K562 (cell line): ENCODE measurements at regions not wholly inside any gene's neighbourhood (a gene's known extent, or its start where the extent isn't known, plus 50 kb on each side); places are given as distances from the start of the nearest gene placed in this dataset.

Source experiments
- ATAC-seq: fragments of 200-7000 bp; cut with Tn5 transposase; 3 replicates; pipeline ENCODE4 v1.9.1; 2020; ENCODE audit warnings: moderate library complexity
- BruUV-seq: library from RNA; stranded (reverse); fragments of 400-500 nt; replicated peaks from 2 replicates; lab custom pipeline; 2021; lab: Mats Ljungman, UMichigan
- CTCF ChIA-PET: fragments of 300-600 bp; formaldehyde crosslinking; extraction: SDS; loops from one replicate; lab custom pipeline; 2021; ENCODE audit warnings: low intra/inter-chr PET ratio; lab: Yijun Ruan, JAX
- POLR2A ChIA-PET: fragments of 300-600, 350-650 bp; sonication (Branson Sonifier 250); formaldehyde crosslinking; extraction: SDS; loops from one replicate; lab custom pipeline; 2021; ENCODE audit warnings: antibody characterized with exemption, inconsistent platforms; lab: Yijun Ruan, JAX
- DNase-seq, 4 experiments: peaks; one replicate each; pipeline versions ENCODE4 v3.0.0 to v3.0.0-alpha.2; 2011 to 2018; ENCODE audit warnings: low spot score in 3 of 4, mixed read lengths in 3 of 4; ENCODE audit errors: extremely low read depth in 1 of 4
- FAIRE-seq: peaks from 2 replicates; lab custom pipeline; 2011; peaks lifted over from hg19 to GRCh38; lab: Jason Lieb, UNC
- H2AFZ ChIP-seq: 2 replicates; pipeline ENCODE4 v1.6.0; 2011; ENCODE audit warnings: low read depth, low read length, control low read depth, inconsistent platforms
- H3K27ac ChIP-seq: fragments of 200-600 bp; 3 replicates; pipeline ENCODE4 v1.8.0; 2011; ENCODE audit warnings: low read depth, mild to moderate bottlenecking, control low read depth, inconsistent platforms, low read length, moderate library complexity, mixed read lengths; ENCODE audit errors: extremely low read depth
- H3K27me3 ChIP-seq, 2 experiments: fragments of 300-600 bp in 1 of 2; 2 replicates in 1 of 2; 3 replicates in 1 of 2; pipeline versions ENCODE4 v1.6.0 to v1.8.0; 2011; ENCODE audit warnings: inconsistent platforms in 2 of 2, low read length in 2 of 2, mild to moderate bottlenecking in 1 of 2, mixed read lengths in 1 of 2, moderate library complexity in 1 of 2; ENCODE audit not compliant: control insufficient read depth in 2 of 2, insufficient read depth in 2 of 2
- H3K36me3 ChIP-seq: fragments of 300-600 bp; 3 replicates; pipeline ENCODE4 v1.8.0; 2011; ENCODE audit warnings: mild to moderate bottlenecking, low read length, inconsistent platforms; ENCODE audit not compliant: control insufficient read depth, insufficient read depth
- H3K4me1 ChIP-seq, 2 experiments: fragments of 200-600 bp in 1 of 2; replicated peaks in 1 of 2; 2 replicates in 1 of 2; 3 replicates in 1 of 2; pipeline versions ENCODE4 v1.5.1 to v1.8.0; 2011; ENCODE audit warnings: inconsistent platforms in 2 of 2, low read length in 2 of 2, mild to moderate bottlenecking in 1 of 2, mixed read lengths in 1 of 2, moderate library complexity in 1 of 2; ENCODE audit not compliant: control insufficient read depth in 2 of 2, insufficient read depth in 2 of 2
- H3K4me2 ChIP-seq: 2 replicates; pipeline ENCODE4 v1.6.1; 2011; ENCODE audit warnings: low read length, control low read depth, inconsistent platforms, mixed read lengths; ENCODE audit not compliant: insufficient read depth
- H3K4me3 ChIP-seq: fragments of 200-600 bp; sonication (generic), shearing (Covaris generic); 2 replicates; pipeline ENCODE4 v1.5.1; 2016; ENCODE audit warnings: control low read depth, inconsistent platforms
- H3K79me2 ChIP-seq: fragments of 200-600 bp; 3 replicates; pipeline ENCODE4 v1.8.0; 2011; ENCODE audit warnings: low read length, inconsistent platforms; ENCODE audit not compliant: control insufficient read depth, insufficient read depth
- H3K9ac ChIP-seq, 2 experiments: 2 replicates each; pipeline versions ENCODE4 v1.6.0 to v1.6.1; 2011; ENCODE audit warnings: low read depth in 2 of 2, low read length in 2 of 2, control low read depth in 1 of 2, inconsistent platforms in 1 of 2, mild to moderate bottlenecking in 1 of 2, mixed read lengths in 1 of 2; ENCODE audit not compliant: insufficient read depth in 1 of 2
- H3K9me1 ChIP-seq: one replicate; pipeline ENCODE4 v1.6.0; 2011; ENCODE audit warnings: inconsistent platforms, mild to moderate bottlenecking, low read length, moderate library complexity; ENCODE audit not compliant: control insufficient read depth, insufficient read depth
- H3K9me3 ChIP-seq: replicated peaks from 2 replicates; pipeline ENCODE4 v1.5.1; 2011; ENCODE audit warnings: low read depth, low read length, inconsistent platforms; ENCODE audit not compliant: control insufficient read depth, insufficient read depth
- H4K20me1 ChIP-seq: replicated peaks from 2 replicates; pipeline ENCODE4 v1.6.1; 2011; ENCODE audit warnings: low read length, inconsistent platforms, mixed read lengths; ENCODE audit not compliant: control insufficient read depth, insufficient read depth
- ZNF263 ChIP-seq: sonication (generic); formaldehyde crosslinking; IDR thresholded peaks from 2 replicates; pipeline ENCODE4 v1.8.0; 2022; ENCODE audit warnings: mild to moderate bottlenecking, missing genetic modification reagents, borderline replicate concordance
- in situ Hi-C: fragments of 300-500 bp; cut with MboI; formaldehyde crosslinking; loops from 4 replicates; pipeline ENCODE4 v1.15.0; 2018; ENCODE audit warnings: inconsistent platforms, mixed read lengths
- intact Hi-C: fragments of 100-400 bp; cut with micrococcal nuclease; formaldehyde crosslinking; loops from 2 replicates; pipeline ENCODE4 v1.14.2; 2022
- TF ChIP-seq, protein P1 (sequence below): sonication (generic); formaldehyde crosslinking; IDR thresholded peaks from 2 replicates; pipeline ENCODE4 v1.8.0; 2022; ENCODE audit warnings: mild to moderate bottlenecking, missing genetic modification reagents, borderline replicate concordance
- TF ChIP-seq, protein P2 (sequence below): IDR thresholded peaks from 2 replicates; pipeline ENCODE4 v1.6.1; 2014; ENCODE audit warnings: antibody characterized with exemption

DNA sequence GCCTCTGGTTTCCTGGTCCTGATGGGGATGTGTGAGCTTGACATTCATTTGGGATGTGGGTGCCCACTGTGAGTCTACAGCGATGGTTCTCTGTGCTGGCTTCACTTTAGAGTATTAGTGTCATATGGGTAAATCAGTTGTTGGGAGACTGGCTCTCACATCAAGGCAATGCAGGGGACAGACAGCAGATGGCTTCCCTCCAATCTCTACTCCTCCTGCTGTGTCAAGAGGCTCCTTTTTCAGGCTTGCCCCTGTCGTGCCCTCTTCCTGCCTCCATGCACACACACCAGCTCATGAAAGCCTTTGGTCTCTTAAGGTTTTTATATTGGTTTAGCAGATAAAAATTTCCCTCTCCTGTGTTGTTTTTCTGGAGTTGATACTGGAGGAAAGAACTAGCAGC is 315.6 kb downstream of the RDH14 start (continued):
- TF ChIP-seq, protein P1, sequence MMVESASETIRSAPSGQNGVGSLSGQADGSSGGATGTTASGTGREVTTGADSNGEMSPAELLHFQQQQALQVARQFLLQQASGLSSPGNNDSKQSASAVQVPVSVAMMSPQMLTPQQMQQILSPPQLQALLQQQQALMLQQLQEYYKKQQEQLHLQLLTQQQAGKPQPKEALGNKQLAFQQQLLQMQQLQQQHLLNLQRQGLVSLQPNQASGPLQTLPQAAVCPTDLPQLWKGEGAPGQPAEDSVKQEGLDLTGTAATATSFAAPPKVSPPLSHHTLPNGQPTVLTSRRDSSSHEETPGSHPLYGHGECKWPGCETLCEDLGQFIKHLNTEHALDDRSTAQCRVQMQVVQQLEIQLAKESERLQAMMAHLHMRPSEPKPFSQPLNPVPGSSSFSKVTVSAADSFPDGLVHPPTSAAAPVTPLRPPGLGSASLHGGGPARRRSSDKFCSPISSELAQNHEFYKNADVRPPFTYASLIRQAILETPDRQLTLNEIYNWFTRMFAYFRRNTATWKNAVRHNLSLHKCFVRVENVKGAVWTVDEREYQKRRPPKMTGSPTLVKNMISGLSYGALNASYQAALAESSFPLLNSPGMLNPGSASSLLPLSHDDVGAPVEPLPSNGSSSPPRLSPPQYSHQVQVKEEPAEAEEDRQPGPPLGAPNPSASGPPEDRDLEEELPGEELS (CRISPR knock-in tag): no peak

DNA sequence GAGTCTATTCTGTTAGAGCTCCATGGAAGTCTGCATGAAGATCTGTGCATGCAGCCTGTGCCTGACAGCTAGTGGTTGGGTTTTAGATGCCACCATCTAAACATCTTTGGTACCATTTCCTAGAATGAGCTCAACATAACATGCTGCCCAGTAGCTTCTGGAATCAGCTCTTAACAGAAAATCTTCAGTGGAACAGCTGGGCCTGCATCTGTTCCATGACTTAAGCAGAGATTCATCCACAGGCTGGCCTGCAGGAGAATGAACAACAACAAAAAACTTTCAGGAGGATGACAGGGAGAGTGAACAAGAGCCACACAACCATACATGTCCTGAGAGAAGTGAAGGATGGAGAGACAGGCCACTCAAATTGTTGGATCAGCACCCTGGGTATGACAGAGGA is 316.6 kb downstream of the RDH14 start:
- H3K9me3 ChIP-seq: no peaks in the 10 kb centered on the region
- DNase-seq (no peak), ATAC-seq (no peak), FAIRE-seq (no peak)
- H3K79me2 ChIP-seq: no peaks in the 10 kb centered on the region
- TF ChIP-seq, protein P2, sequence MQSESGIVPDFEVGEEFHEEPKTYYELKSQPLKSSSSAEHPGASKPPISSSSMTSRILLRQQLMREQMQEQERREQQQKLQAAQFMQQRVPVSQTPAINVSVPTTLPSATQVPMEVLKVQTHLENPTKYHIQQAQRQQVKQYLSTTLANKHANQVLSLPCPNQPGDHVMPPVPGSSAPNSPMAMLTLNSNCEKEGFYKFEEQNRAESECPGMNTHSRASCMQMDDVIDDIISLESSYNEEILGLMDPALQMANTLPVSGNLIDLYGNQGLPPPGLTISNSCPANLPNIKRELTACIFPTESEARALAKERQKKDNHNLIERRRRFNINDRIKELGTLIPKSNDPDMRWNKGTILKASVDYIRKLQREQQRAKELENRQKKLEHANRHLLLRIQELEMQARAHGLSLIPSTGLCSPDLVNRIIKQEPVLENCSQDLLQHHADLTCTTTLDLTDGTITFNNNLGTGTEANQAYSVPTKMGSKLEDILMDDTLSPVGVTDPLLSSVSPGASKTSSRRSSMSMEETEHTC: no peak
- TF ChIP-seq ZNF263 (CRISPR knock-in tag): no peak
- H3K9ac ChIP-seq: no peak overlapping the region
- H3K27me3 ChIP-seq: no peaks in the 10 kb centered on the region
- H3K4me3 ChIP-seq: no peak overlapping the region
- BruUV-seq: no TSS peak
- H3K9me1 ChIP-seq: no peaks in the 10 kb centered on the region
- ChIA-PET POLR2A (no interaction called here), CTCF (no interaction called here)
- no peak overlapping the region for H2AFZ ChIP-seq
- no peaks in the 10 kb centered on the region for H4K20me1 ChIP-seq
- intact Hi-C loops (no loop called here), in situ Hi-C loops (no loop called here)
- no peaks in the 10 kb centered on the region for H3K4me1 ChIP-seq
- H3K27ac ChIP-seq: no peak overlapping the region
- H3K36me3 ChIP-seq: no peaks in the 10 kb centered on the region
- H3K4me2 ChIP-seq: no peak overlapping the region
